ENCODE measurements at regions not wholly inside any gene's neighbourhood (a gene's known extent, or its start where the extent isn't known, plus 50 kb on each side); places are given as distances from the start of the nearest gene placed in this dataset.

- no peak for TF ChIP-seq POLR2A (IDR thresholded peaks at IDR 0.05)
- no peak for TF ChIP-seq EP300 (IDR thresholded peaks at IDR 0.05)
- TF ChIP-seq, protein P1, sequence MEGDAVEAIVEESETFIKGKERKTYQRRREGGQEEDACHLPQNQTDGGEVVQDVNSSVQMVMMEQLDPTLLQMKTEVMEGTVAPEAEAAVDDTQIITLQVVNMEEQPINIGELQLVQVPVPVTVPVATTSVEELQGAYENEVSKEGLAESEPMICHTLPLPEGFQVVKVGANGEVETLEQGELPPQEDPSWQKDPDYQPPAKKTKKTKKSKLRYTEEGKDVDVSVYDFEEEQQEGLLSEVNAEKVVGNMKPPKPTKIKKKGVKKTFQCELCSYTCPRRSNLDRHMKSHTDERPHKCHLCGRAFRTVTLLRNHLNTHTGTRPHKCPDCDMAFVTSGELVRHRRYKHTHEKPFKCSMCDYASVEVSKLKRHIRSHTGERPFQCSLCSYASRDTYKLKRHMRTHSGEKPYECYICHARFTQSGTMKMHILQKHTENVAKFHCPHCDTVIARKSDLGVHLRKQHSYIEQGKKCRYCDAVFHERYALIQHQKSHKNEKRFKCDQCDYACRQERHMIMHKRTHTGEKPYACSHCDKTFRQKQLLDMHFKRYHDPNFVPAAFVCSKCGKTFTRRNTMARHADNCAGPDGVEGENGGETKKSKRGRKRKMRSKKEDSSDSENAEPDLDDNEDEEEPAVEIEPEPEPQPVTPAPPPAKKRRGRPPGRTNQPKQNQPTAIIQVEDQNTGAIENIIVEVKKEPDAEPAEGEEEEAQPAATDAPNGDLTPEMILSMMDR (IDR thresholded peaks at IDR 0.05), result no peak
Measured at GRCh38 chr7:25565002-25565401, 336.7 kb upstream of the NPVF start.

Data from sigmoid colon (tissue), 4 donors.